H1 (cell line): ENCODE measurements at regions not wholly inside any gene's neighbourhood (a gene's known extent, or its start where the extent isn't known, plus 50 kb on each side); places are given as distances from the start of the nearest gene placed in this dataset.

Experiments
- TF ChIP-seq, protein P1 (sequence below): fragments of 300-600 bp; sonication (generic); IDR thresholded peaks from 2 replicates; pipeline ENCODE4 v1.7.1; 2012; ENCODE audit warnings: low read length, moderate library complexity, mild to moderate bottlenecking, inconsistent platforms; ENCODE audit not compliant: insufficient replicate concordance
- TF ChIP-seq, protein P2 (sequence below): IDR thresholded peaks from 2 replicates; pipeline ENCODE4 v1.6.1; 2011; ENCODE audit warnings: low read depth, mild to moderate bottlenecking, low read length; ENCODE audit not compliant: insufficient read depth

DNA sequence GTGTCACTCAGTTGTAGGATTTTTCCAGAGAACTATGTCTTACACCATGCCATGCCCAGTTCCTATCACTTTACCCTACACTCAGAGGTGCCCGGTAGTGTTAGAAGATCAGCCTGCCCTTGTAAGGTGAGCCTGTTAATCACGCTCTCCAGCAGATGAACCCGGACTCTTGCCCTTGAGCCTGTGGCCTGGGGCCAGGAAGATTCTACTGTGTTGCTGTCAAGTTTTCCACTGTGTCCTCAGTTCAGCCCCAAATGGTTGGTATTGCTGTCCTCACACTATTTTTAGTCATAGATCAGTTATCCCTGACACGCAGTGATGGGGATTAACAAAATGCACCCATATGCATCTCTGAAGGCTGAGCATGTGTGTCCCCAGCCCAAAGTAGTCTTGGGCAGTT is 105.0 kb upstream of the SPAG17 start (continued):
- TF ChIP-seq, protein P1, sequence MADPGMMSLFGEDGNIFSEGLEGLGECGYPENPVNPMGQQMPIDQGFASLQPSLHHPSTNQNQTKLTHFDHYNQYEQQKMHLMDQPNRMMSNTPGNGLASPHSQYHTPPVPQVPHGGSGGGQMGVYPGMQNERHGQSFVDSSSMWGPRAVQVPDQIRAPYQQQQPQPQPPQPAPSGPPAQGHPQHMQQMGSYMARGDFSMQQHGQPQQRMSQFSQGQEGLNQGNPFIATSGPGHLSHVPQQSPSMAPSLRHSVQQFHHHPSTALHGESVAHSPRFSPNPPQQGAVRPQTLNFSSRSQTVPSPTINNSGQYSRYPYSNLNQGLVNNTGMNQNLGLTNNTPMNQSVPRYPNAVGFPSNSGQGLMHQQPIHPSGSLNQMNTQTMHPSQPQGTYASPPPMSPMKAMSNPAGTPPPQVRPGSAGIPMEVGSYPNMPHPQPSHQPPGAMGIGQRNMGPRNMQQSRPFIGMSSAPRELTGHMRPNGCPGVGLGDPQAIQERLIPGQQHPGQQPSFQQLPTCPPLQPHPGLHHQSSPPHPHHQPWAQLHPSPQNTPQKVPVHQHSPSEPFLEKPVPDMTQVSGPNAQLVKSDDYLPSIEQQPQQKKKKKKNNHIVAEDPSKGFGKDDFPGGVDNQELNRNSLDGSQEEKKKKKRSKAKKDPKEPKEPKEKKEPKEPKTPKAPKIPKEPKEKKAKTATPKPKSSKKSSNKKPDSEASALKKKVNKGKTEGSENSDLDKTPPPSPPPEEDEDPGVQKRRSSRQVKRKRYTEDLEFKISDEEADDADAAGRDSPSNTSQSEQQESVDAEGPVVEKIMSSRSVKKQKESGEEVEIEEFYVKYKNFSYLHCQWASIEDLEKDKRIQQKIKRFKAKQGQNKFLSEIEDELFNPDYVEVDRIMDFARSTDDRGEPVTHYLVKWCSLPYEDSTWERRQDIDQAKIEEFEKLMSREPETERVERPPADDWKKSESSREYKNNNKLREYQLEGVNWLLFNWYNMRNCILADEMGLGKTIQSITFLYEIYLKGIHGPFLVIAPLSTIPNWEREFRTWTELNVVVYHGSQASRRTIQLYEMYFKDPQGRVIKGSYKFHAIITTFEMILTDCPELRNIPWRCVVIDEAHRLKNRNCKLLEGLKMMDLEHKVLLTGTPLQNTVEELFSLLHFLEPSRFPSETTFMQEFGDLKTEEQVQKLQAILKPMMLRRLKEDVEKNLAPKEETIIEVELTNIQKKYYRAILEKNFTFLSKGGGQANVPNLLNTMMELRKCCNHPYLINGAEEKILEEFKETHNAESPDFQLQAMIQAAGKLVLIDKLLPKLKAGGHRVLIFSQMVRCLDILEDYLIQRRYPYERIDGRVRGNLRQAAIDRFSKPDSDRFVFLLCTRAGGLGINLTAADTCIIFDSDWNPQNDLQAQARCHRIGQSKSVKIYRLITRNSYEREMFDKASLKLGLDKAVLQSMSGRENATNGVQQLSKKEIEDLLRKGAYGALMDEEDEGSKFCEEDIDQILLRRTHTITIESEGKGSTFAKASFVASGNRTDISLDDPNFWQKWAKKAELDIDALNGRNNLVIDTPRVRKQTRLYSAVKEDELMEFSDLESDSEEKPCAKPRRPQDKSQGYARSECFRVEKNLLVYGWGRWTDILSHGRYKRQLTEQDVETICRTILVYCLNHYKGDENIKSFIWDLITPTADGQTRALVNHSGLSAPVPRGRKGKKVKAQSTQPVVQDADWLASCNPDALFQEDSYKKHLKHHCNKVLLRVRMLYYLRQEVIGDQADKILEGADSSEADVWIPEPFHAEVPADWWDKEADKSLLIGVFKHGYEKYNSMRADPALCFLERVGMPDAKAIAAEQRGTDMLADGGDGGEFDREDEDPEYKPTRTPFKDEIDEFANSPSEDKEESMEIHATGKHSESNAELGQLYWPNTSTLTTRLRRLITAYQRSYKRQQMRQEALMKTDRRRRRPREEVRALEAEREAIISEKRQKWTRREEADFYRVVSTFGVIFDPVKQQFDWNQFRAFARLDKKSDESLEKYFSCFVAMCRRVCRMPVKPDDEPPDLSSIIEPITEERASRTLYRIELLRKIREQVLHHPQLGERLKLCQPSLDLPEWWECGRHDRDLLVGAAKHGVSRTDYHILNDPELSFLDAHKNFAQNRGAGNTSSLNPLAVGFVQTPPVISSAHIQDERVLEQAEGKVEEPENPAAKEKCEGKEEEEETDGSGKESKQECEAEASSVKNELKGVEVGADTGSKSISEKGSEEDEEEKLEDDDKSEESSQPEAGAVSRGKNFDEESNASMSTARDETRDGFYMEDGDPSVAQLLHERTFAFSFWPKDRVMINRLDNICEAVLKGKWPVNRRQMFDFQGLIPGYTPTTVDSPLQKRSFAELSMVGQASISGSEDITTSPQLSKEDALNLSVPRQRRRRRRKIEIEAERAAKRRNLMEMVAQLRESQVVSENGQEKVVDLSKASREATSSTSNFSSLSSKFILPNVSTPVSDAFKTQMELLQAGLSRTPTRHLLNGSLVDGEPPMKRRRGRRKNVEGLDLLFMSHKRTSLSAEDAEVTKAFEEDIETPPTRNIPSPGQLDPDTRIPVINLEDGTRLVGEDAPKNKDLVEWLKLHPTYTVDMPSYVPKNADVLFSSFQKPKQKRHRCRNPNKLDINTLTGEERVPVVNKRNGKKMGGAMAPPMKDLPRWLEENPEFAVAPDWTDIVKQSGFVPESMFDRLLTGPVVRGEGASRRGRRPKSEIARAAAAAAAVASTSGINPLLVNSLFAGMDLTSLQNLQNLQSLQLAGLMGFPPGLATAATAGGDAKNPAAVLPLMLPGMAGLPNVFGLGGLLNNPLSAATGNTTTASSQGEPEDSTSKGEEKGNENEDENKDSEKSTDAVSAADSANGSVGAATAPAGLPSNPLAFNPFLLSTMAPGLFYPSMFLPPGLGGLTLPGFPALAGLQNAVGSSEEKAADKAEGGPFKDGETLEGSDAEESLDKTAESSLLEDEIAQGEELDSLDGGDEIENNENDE: no peak
- TF ChIP-seq, protein P2, sequence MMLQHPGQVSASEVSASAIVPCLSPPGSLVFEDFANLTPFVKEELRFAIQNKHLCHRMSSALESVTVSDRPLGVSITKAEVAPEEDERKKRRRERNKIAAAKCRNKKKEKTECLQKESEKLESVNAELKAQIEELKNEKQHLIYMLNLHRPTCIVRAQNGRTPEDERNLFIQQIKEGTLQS: no peak
